ENCODE measurements at regions not wholly inside any gene's neighbourhood (a gene's known extent, or its start where the extent isn't known, plus 50 kb on each side); places are given as distances from the start of the nearest gene placed in this dataset.

DNA sequence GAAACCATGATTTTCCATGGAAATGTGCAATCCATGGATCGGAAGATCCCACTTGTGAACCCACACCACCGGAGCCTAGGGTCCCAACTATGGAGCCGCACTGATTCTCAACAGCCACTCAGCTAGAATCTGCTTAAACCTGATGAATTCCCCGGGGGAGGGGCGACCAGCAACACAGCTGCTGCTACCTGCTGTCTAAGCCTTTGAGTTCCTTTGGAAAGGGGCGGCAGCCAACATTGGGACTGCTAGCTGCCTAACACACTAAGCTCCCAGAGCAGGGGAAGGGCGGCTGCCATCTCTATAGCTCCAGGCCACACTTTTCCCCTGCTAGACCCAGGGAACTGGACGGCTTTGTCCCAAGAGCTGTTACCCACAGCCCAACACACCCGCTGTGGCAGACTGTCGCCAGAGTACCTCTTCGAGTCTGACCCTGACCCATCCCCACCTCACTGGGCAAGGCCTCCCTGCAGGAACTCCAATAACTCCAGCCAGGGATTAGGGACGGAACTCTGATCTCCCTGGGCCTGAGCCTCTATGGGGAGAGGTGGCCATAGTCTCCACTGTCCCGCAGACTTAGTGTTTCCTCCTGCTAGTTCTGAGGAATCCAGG, 205.8 kb upstream of the SLC16A7 start:
- TF ChIP-seq ZNF274 (IDR thresholded peaks at IDR 0.05; ENCODE audit: low read depth, low read length) (no peak), YY1 (IDR thresholded peaks at IDR 0.05; ENCODE audit: insufficient read depth, insufficient read length) (no peak)

Data from NT2/D1 (cell line).